C4-2B (cell line): ENCODE measurements at regions not wholly inside any gene's neighbourhood (a gene's known extent, or its start where the extent isn't known, plus 50 kb on each side); places are given as distances from the start of the nearest gene placed in this dataset.

Source experiments
- CTCF ChIP-seq: fragments of 450-650 bp; conservative IDR thresholded peaks from 2 replicates; pipeline ENCODE4 v1.5.1; 2017; ENCODE audit warnings: mild to moderate bottlenecking
- ZFX ChIP-seq: fragments of 450-650 bp; IDR thresholded peaks from 2 replicates; pipeline ENCODE4 v1.6.1; 2017

GRCh38 chr20:10824750-10825500 is 151.1 kb upstream of the JAG1 start:
- TF ChIP-seq CTCF, result no peak
- TF ChIP-seq ZFX, result no peak
